ENCODE measurements at regions not wholly inside any gene's neighbourhood (a gene's known extent, or its start where the extent isn't known, plus 50 kb on each side); places are given as distances from the start of the nearest gene placed in this dataset.
"Not testable (repeated sequence)": the region's sequence is repeated elsewhere in the genome, so short reads cannot be mapped to it uniquely, and the experiment has no call there.

GRCh38 chrX:42385730-42386129 lies 392.2 kb downstream of the PPP1R2C start:
- Mint-ChIP-seq H3K4me3 (no peak overlapping the region), H3K9me3 (no peaks in the 10 kb centered on the region), H3K27ac (no peak overlapping the region), H3K27me3 (ENCODE audit: low read depth, poor library complexity) (no peaks in the 10 kb centered on the region), H3K4me1 (no peaks in the 10 kb centered on the region), H3K36me3 (ENCODE audit: low read depth) (no peaks in the 10 kb centered on the region)
- DNase-seq, result no peak
- no peak for TF ChIP-seq CTCF (IDR thresholded peaks at IDR 0.05)

- no peak overlapping the region for H3K4me3 Mint-ChIP-seq
- no peak for DNase-seq
- TF ChIP-seq CTCF (IDR thresholded peaks at IDR 0.05), result no peak
- no peak overlapping the region for H3K27ac Mint-ChIP-seq
- no peaks in the 10 kb centered on the region for H3K9me3 Mint-ChIP-seq
- no peaks in the 10 kb centered on the region for H3K4me1 Mint-ChIP-seq
- no peaks in the 10 kb centered on the region for H3K27me3 Mint-ChIP-seq (ENCODE audit: low read depth, poor library complexity)
- H3K36me3 Mint-ChIP-seq (ENCODE audit: low read depth), result no peaks in the 10 kb centered on the region
Observed at GRCh38 chrX:42384956-42385355, 393.0 kb downstream of the PPP1R2C start.

GRCh38 chrX:42378857-42379256 lies 399.1 kb downstream of the PPP1R2C start:
- Mint-ChIP-seq H3K27ac (no peak overlapping the region), H3K4me3 (no peak overlapping the region), H3K36me3 (ENCODE audit: low read depth) (no peaks in the 10 kb centered on the region)

GRCh38 chrX:42375086-42375485 lies 402.9 kb downstream of the PPP1R2C start:
- no peak overlapping the region for H3K27ac Mint-ChIP-seq
- H3K4me1 Mint-ChIP-seq, result peaks cover 5% of the 10 kb centered on the region
- DNase-seq, result no peak
- H3K36me3 Mint-ChIP-seq (ENCODE audit: low read depth), result no peaks in the 10 kb centered on the region
- H3K4me3 Mint-ChIP-seq, result no peak overlapping the region
- H3K27me3 Mint-ChIP-seq (ENCODE audit: low read depth, poor library complexity), result no peaks in the 10 kb centered on the region
- no peak for TF ChIP-seq CTCF (IDR thresholded peaks at IDR 0.05)
- H3K9me3 Mint-ChIP-seq, result no peaks in the 10 kb centered on the region

More at GRCh38 chrX:42378857-42379256, 399.1 kb downstream of the PPP1R2C start:
- H3K4me1 Mint-ChIP-seq, result peaks cover 5% of the 10 kb centered on the region
- H3K9me3 Mint-ChIP-seq, result no peaks in the 10 kb centered on the region
- no peaks in the 10 kb centered on the region for H3K27me3 Mint-ChIP-seq (ENCODE audit: low read depth, poor library complexity)
- no peak for DNase-seq
- TF ChIP-seq CTCF (IDR thresholded peaks at IDR 0.05), result no peak

- H3K27me3 Mint-ChIP-seq (ENCODE audit: low read depth, poor library complexity), result no peaks in the 10 kb centered on the region
- no peak for TF ChIP-seq CTCF (IDR thresholded peaks at IDR 0.05)
- no peaks in the 10 kb centered on the region for H3K4me1 Mint-ChIP-seq
Observed at GRCh38 chrX:42366181-42366580, 411.8 kb downstream of the PPP1R2C start.

GRCh38 chrX:42362219-42362618 lies 415.7 kb downstream of the PPP1R2C start:
- Mint-ChIP-seq H3K27me3 (ENCODE audit: low read depth, poor library complexity) (no peaks in the 10 kb centered on the region), H3K36me3 (ENCODE audit: low read depth) (peaks cover 6% of the 10 kb centered on the region), H3K27ac (no peak overlapping the region), H3K4me1 (no peaks in the 10 kb centered on the region), H3K4me3 (no peak overlapping the region), H3K9me3 (peaks cover 6% of the 10 kb centered on the region)
- DNase-seq, result no peak
- no peak for TF ChIP-seq CTCF (IDR thresholded peaks at IDR 0.05)

More at GRCh38 chrX:42366181-42366580, 411.8 kb downstream of the PPP1R2C start:
- no peak for DNase-seq
- Mint-ChIP-seq H3K36me3 (ENCODE audit: low read depth) (peaks cover 6% of the 10 kb centered on the region), H3K4me3 (no peak overlapping the region), H3K9me3 (peaks cover 6% of the 10 kb centered on the region), H3K27ac (no peak overlapping the region)

- not testable (repeated sequence) for H3K4me1 Mint-ChIP-seq; H3K27me3 Mint-ChIP-seq (ENCODE audit: low read depth, poor library complexity); DNase-seq; H3K36me3 Mint-ChIP-seq (ENCODE audit: low read depth); H3K27ac Mint-ChIP-seq; H3K4me3 Mint-ChIP-seq
- H3K9me3 Mint-ChIP-seq, result peaks cover 53% of the 10 kb centered on the region
Observed at GRCh38 chrX:42342981-42343380, 419.6 kb upstream of the CASK start.

Measured in nephron progenitor cell (in vitro differentiated cells).